ENCODE measurements at regions not wholly inside any gene's neighbourhood (a gene's known extent, or its start where the extent isn't known, plus 50 kb on each side); places are given as distances from the start of the nearest gene placed in this dataset.

DNA sequence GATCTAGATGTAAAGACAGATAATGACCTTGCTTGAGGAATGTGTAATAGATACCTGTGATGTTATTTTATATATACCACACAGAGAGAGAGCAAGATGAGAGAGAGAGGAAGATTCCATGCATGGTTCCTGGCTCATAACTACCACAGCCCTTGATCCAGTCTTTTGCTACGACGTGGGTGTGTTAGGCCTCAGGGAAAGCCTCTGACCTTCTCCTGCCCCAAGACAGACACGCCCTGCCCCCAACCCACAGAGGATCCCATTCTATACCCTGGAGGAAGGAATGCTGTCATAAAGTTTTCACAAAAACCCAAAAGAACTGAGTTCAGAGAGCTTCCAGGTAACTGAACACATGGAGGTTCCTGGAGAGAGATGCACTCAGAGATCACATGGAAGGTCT lies 193.1 kb downstream of the ZEB2 start:
- TF ChIP-seq EZH2 (IDR thresholded peaks at IDR 0.05), result no peak
- TF ChIP-seq, protein P1, sequence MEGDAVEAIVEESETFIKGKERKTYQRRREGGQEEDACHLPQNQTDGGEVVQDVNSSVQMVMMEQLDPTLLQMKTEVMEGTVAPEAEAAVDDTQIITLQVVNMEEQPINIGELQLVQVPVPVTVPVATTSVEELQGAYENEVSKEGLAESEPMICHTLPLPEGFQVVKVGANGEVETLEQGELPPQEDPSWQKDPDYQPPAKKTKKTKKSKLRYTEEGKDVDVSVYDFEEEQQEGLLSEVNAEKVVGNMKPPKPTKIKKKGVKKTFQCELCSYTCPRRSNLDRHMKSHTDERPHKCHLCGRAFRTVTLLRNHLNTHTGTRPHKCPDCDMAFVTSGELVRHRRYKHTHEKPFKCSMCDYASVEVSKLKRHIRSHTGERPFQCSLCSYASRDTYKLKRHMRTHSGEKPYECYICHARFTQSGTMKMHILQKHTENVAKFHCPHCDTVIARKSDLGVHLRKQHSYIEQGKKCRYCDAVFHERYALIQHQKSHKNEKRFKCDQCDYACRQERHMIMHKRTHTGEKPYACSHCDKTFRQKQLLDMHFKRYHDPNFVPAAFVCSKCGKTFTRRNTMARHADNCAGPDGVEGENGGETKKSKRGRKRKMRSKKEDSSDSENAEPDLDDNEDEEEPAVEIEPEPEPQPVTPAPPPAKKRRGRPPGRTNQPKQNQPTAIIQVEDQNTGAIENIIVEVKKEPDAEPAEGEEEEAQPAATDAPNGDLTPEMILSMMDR (IDR thresholded peaks at IDR 0.05), result no peak
- TF ChIP-seq EZH2phosphoT487 (IDR thresholded peaks at IDR 0.05), result no peak

All from neural progenitor cell (in vitro differentiated cells).